KBM-7 (cell line): ENCODE measurements at regions not wholly inside any gene's neighbourhood (a gene's known extent, or its start where the extent isn't known, plus 50 kb on each side); places are given as distances from the start of the nearest gene placed in this dataset.

Source experiments
- DNase-seq: peaks from one replicate; pipeline ENCODE4 v3.0.0-alpha.2; 2015
- in situ Hi-C: fragments of 300-500 bp; cut with MboI; formaldehyde crosslinking; loops from 2 replicates; pipeline ENCODE4 v1.14.3; 2020; ENCODE audit warnings: low sequenced_read_pairs, low pct_unique_long_range_greater_than_20kb, mixed read lengths

GRCh38 chr18:66833646-66834045, 229.8 kb upstream of the CDH19 start:
- in situ Hi-C loops, result no loop called here
- no peak for DNase-seq

- in situ Hi-C loops, result no loop called here
- DNase-seq, result no peak
Observed at GRCh38 chr18:66826211-66826610, 222.3 kb upstream of the CDH19 start.

DNA sequence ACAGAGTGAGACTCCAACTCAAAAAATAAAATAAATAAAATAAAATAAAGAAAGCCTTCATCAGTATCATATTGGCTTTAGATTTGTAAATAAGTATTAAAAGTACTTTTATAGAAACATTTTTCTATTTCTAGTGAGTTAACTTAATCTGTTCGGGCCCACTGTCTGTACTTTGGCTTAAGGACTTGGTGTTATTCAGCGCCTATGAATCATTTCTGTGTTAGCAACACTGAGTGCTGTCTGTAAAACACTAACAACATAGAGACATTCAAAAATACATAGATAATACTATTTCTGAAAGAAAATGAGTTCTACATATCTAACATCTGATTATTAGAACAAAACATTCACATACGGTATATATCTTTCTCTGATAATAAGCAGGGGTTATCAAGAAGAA, 221.5 kb upstream of the CDH19 start:
- DNase-seq, result no peak
- in situ Hi-C loops, result no loop called here

- in situ Hi-C loops, result no loop called here
- DNase-seq, result no peak
Observed at GRCh38 chr18:66819235-66819634, 215.3 kb upstream of the CDH19 start.

DNA sequence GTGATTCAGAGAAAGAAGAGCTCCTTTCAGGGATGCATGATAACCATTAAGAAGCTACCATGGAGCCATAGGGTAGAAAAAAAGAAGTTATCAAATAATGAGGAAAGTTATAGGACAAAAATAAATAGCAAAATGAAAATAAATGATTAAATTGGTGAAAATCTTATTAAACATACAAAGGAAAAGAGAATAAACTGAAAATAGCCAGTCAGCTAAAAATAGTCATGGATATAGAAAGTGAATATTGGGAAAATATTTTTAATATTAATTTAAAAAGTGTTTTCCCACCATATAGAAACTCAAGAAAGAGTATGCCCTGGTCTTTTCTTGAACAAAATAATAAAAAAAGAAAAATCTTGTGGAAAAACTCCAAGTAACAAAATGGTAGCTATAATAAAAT, 209.2 kb upstream of the CDH19 start:
- in situ Hi-C loops, result no loop called here
- DNase-seq, result no peak

DNA sequence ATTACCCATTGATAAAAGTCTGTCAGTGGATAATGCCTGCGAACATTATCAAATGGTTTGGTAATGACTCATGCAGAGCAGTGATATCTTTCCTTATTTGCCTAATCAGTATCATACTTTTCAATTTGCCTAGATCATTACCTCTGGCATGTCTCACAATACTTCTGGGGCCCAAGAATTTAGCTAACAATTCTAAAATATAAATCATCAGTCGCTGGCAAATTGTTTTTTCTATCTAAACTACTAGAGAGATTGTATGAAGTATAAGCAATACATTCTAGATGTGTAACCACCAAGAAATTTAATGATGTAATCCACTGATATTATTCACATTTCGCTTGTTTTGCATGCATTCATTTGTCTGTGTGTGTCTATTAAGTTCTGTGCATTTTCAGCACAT, 191.2 kb upstream of the CDH19 start:
- in situ Hi-C loops, result no loop called here
- DNase-seq, result no peak

DNA sequence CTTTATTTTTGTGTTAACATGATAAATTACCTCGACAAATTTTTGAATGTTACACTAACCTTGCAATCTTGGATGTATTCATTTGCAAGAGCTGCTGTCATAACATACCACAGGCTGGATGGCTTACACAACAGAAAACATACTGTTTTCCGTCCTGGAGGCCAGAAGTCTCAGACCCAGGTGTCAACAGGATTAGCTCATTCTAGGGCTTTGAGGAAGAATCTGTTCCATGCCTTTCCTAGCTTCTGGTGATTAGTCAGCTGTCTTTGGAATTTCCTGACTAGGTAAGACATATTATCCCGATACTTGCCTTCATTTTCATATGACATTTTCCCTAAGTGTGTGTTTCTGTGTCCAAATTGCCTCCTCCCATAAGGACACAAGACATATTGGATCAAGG, 188.6 kb upstream of the CDH19 start:
- no peak for DNase-seq
- in situ Hi-C loops, result no loop called here

DNA sequence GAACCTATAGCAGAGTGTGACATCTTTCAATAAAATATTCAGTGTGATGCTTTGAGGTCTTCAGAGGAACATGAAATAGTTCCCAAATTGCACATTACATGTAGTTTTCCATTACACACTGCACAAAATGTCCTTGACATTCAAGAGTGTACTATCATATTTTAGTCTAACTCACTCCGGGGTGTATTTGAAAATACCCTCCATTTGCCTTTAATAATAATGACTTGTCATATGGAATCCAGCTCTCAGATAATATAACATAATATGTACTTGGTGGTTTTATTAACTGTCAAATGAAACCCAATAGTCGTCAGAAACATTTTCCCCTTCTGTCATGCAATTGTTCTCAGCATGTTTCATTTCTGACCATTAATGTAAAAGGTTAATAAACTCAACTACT, 176.7 kb upstream of the CDH19 start:
- no peak for DNase-seq
- in situ Hi-C loops, result no loop called here

- DNase-seq, result no peak
- in situ Hi-C loops, result no loop called here
Observed at GRCh38 chr18:66778048-66778447, 174.2 kb upstream of the CDH19 start.

DNA sequence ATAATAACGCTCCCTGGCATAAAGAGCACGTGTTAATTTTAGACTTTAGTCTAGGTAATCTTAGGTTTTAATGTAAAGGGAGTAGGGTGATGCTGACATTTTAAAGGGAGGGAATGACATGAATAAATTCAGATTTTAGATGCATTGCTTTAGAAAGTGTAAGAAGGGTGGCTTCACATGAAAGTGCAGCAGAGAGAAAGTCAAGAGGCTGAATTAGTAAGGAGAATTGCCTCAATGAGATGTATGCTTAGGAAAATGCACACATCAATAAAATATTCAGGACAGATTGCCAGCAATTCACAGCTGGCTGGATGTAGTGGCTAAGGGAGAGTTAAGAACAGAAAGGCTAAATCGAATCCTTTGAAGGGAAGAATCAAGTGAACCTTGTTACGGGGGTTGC, 165.5 kb upstream of the CDH19 start:
- DNase-seq, result no peak
- in situ Hi-C loops, result no loop called here

- no peak for DNase-seq
- in situ Hi-C loops, result no loop called here
Observed at GRCh38 chr18:66764230-66764629, 160.3 kb upstream of the CDH19 start.

- no peak for DNase-seq
- in situ Hi-C loops, result no loop called here
Observed at GRCh38 chr18:66761166-66761565, 157.3 kb upstream of the CDH19 start.

DNA sequence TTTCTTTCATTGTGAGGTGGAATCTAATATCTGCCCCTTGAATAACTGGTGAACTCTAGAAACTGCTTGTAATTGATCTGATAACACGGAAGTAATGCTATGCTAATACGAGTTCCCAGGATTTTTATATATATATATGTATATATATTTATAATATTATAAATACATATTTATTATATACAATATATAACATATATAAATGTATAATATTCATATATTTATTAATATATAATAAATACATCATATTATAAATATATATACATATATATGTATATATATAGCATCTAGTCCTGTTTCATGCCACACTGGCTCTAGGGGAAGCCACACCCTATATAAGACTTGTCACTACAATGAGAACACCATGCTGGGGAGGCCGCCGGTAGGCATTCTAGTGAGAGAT, 156.7 kb upstream of the CDH19 start:
- in situ Hi-C loops, result no loop called here
- DNase-seq, result no peak

- no peak for DNase-seq
- in situ Hi-C loops, result no loop called here
Observed at GRCh38 chr18:66759050-66759828, 155.3 kb upstream of the CDH19 start.

- DNase-seq, result no peak
- in situ Hi-C loops, result no loop called here
Observed at GRCh38 chr18:66757946-66758345, 154.1 kb upstream of the CDH19 start.

GRCh38 chr18:66754335-66754734, 150.4 kb upstream of the CDH19 start:
- DNase-seq, result no peak
- in situ Hi-C loops, result no loop called here

DNA sequence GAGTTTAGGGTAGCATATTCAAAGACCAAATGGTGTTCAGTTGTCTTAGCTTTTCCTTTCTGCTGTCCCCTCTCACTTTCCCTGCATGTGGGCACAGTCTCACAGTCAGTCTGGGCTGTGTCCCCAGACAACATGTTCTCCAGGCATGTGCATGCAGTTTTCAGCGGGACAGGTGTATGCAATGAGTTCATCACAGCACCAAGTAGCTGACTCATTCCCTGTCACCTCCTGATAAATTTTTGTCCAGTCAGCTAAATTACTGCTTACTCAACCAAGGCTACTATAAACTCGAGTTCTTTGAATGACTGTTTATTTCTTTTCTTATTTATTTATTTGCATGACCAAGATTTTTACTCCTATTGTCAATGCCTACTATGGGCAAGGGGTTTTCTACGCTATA, 148.8 kb upstream of the CDH19 start:
- no peak for DNase-seq
- in situ Hi-C loops, result no loop called here

GRCh38 chr18:66749481-66750035, 145.7 kb upstream of the CDH19 start:
- in situ Hi-C loops, result no loop called here

DNA sequence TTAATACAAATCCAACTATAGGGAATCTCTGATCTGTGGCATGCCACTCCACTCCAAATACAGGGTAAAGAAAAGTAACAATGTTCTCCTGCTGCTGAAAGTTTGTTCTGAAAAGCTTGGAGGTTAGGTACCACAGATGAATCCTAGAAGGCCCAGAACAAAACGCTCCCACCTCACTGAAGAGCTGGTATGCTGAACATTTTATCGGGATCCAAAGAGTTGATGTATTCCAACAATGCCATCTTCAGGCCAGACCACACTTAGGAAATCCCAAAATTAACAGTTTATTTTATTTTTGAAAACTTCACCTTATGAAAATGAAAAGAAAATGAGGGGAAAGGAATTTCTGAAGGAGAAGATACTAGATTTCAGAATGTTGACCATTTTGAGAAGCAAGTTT, 145.1 kb upstream of the CDH19 start:
- in situ Hi-C loops, result no loop called here
- DNase-seq, result no peak

More at GRCh38 chr18:66749481-66750035, 145.7 kb upstream of the CDH19 start:
- DNase-seq, result no peak

DNA sequence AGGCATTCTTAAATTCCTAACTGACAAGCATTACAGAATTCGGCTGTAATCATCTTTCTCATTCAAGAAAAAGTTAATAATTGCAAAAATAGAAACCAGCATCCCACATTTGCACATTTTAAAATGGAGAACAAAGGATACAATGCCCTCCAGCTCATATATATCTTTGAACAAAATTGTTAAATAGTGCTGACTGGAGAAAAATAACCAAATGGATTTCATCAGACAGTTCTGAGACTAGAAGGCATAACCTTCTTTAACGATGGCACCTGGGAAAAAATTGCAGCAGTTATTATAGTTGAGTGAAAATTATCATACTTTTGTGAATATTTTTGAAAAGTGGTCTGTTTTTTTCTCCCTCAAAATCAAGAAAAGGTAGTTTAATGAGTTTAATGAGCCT, 138.9 kb upstream of the CDH19 start:
- in situ Hi-C loops, result no loop called here
- DNase-seq, result no peak

DNA sequence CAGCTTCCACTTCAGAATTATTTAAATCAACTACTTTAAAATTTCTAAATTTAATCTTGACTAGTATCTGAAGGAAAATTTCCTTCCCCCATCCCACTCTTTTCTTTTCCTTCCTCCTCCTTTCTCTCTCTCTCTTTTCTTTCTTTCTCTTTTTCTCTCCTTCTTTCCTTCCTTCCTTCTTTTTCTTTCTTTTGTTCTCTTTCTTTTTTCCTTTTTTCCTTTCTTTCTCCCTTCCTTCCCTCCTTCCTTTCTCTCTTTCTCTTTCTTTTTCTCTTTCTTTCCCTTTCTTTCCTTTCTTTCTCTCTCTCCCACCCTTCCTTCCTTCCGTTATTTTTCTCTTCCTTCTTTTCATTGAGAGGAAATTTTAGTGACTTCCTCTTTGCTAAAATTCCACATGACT, 132.0 kb upstream of the CDH19 start:
- in situ Hi-C loops, result no loop called here

More for the DNA sequence above, 132.0 kb upstream of the CDH19 start:
- DNase-seq, result no peak
